ENCODE measurements at regions not wholly inside any gene's neighbourhood (a gene's known extent, or its start where the extent isn't known, plus 50 kb on each side); places are given as distances from the start of the nearest gene placed in this dataset.

- DNase-seq: no peak
- Mint-ChIP-seq H3K27ac (no peak overlapping the region), H3K36me3 (ENCODE audit: low read depth) (no peaks in the 10 kb centered on the region), H3K27me3 (ENCODE audit: insufficient read depth) (peaks cover 4% of the 10 kb centered on the region; the same call in 1 of the 2 replicates), H3K4me1 (ENCODE audit: low read depth) (no peaks in the 10 kb centered on the region), H3K9me3 (no peaks in the 10 kb centered on the region), H3K4me3 (no peak overlapping the region)
- TF ChIP-seq CTCF (IDR thresholded peaks at IDR 0.05): no peak
These were observed 333.4 kb upstream of the ADGRL2 start for GRCh38 chr1:81467383-81467782.

- no peak for TF ChIP-seq CTCF (IDR thresholded peaks at IDR 0.05)
- no peaks in the 10 kb centered on the region for H3K9me3 Mint-ChIP-seq
- no peak overlapping the region for H3K27ac Mint-ChIP-seq
- H3K27me3 Mint-ChIP-seq (ENCODE audit: insufficient read depth): peaks cover 4% of the 10 kb centered on the region; the same call in 1 of the 2 replicates
- H3K4me1 Mint-ChIP-seq (ENCODE audit: low read depth): no peaks in the 10 kb centered on the region
- DNase-seq: no peak
- H3K36me3 Mint-ChIP-seq (ENCODE audit: low read depth): no peaks in the 10 kb centered on the region
- H3K4me3 Mint-ChIP-seq: no peak overlapping the region
These were observed 333.8 kb upstream of the ADGRL2 start for GRCh38 chr1:81466961-81467360.

- Mint-ChIP-seq H3K9me3 (0 out of 2 replicates have a peak, but pooled peaks cover 2% of the 10 kb centered on the region), H3K27ac (no peak overlapping the region), H3K4me3 (no peak overlapping the region), H3K27me3 (ENCODE audit: insufficient read depth) (peaks cover 4% of the 10 kb centered on the region; the same call in 1 of the 2 replicates), H3K36me3 (ENCODE audit: low read depth) (no peaks in the 10 kb centered on the region), H3K4me1 (ENCODE audit: low read depth) (no peaks in the 10 kb centered on the region)
- DNase-seq: no peak
- TF ChIP-seq CTCF (IDR thresholded peaks at IDR 0.05): no peak
These were observed 336.5 kb upstream of the ADGRL2 start for GRCh38 chr1:81463936-81464837.

- no peak overlapping the region for H3K4me3 Mint-ChIP-seq
- no peaks in the 10 kb centered on the region for H3K36me3 Mint-ChIP-seq (ENCODE audit: low read depth)
These were observed 341.7 kb upstream of the ADGRL2 start for GRCh38 chr1:81459043-81459442.

GRCh38 chr1:81458186-81458585, 342.5 kb upstream of the ADGRL2 start:
- no peak for DNase-seq
- H3K36me3 Mint-ChIP-seq (ENCODE audit: low read depth): no peaks in the 10 kb centered on the region
- no peak for TF ChIP-seq CTCF (IDR thresholded peaks at IDR 0.05)
- H3K27me3 Mint-ChIP-seq (ENCODE audit: insufficient read depth): no peaks in the 10 kb centered on the region; the same call in 1 of the 2 replicates
- H3K9me3 Mint-ChIP-seq: peaks cover 8% of the 10 kb centered on the region
- no peaks in the 10 kb centered on the region for H3K4me1 Mint-ChIP-seq (ENCODE audit: low read depth)
- H3K4me3 Mint-ChIP-seq: no peak overlapping the region
- H3K27ac Mint-ChIP-seq: no peak overlapping the region

More at GRCh38 chr1:81459043-81459442, 341.7 kb upstream of the ADGRL2 start:
- Mint-ChIP-seq H3K27me3 (ENCODE audit: insufficient read depth) (peaks cover 2% of the 10 kb centered on the region; the same call in 1 of the 2 replicates), H3K4me1 (ENCODE audit: low read depth) (no peaks in the 10 kb centered on the region), H3K27ac (no peak overlapping the region), H3K9me3 (peaks cover 8% of the 10 kb centered on the region)
- TF ChIP-seq CTCF (IDR thresholded peaks at IDR 0.05): no peak
- DNase-seq: no peak

Measured in HFFc6 (cell line).